H1 (cell line): ENCODE measurements at regions not wholly inside any gene's neighbourhood (a gene's known extent, or its start where the extent isn't known, plus 50 kb on each side); places are given as distances from the start of the nearest gene placed in this dataset.

Experiments
- CTCF ChIA-PET: fragments of 300-600 bp; sonication (Branson Sonifier 250); formaldehyde crosslinking; loops from one replicate; lab custom pipeline; 2021; ENCODE audit not compliant: partially characterized antibody; lab: Charles Lee
- POLR2A ChIA-PET: fragments of 300-600 bp; sonication (Branson Sonifier 250); formaldehyde crosslinking; loops from one replicate; lab custom pipeline; 2021; ENCODE audit warnings: inconsistent platforms; ENCODE audit not compliant: partially characterized antibody; lab: Charles Lee
- DNase-seq, 2 experiments: peaks; one replicate each; pipeline versions ENCODE4 v3.0.0 to v3.0.0-alpha.2; 2010 to 2022; ENCODE audit warnings: low spot score in 2 of 2, low read depth in 1 of 2, mixed read lengths in 1 of 2
- FAIRE-seq: peaks from 2 replicates; lab custom pipeline; 2011; peaks lifted over from hg19 to GRCh38; lab: Jason Lieb, UNC
- H2AFZ ChIP-seq: 2 replicates; pipeline ENCODE4 v1.8.1; 2012; ENCODE audit warnings: low read length, inconsistent platforms
- H2AK5ac ChIP-seq: 2 replicates; pipeline ENCODE4 v1.6.1; 2013; ENCODE audit warnings: low read depth, low read length
- H2BK120ac ChIP-seq: replicated peaks from 2 replicates; pipeline ENCODE3; 2013; ENCODE audit warnings: low read depth, low read length, inconsistent platforms
- H2BK12ac ChIP-seq: 2 replicates; pipeline ENCODE4 v1.6.1; 2013; ENCODE audit warnings: low read depth, low read length
- H2BK15ac ChIP-seq: 2 replicates; pipeline ENCODE4 v1.6.1; 2013; ENCODE audit warnings: low read length
- H2BK20ac ChIP-seq: 2 replicates; pipeline ENCODE4 v1.6.1; 2013; ENCODE audit warnings: low read length
- H2BK5ac ChIP-seq: 2 replicates; pipeline ENCODE4 v1.6.1; 2013; ENCODE audit warnings: low read depth, low read length
- H3K14ac ChIP-seq: 2 replicates; pipeline ENCODE4 v1.6.1; 2013; ENCODE audit warnings: inconsistent platforms; ENCODE audit not compliant: insufficient read length
- H3K18ac ChIP-seq: 2 replicates; pipeline ENCODE4 v1.6.1; 2013; ENCODE audit warnings: low read length; ENCODE audit errors: extremely low read depth
- H3K23ac ChIP-seq: 2 replicates; pipeline ENCODE4 v1.6.1; 2013; ENCODE audit warnings: inconsistent platforms; ENCODE audit not compliant: insufficient read length
- H3K23me2 ChIP-seq: 2 replicates; pipeline ENCODE4 v1.6.1; 2013; ENCODE audit warnings: low read depth, low read length
- H3K27ac ChIP-seq: 2 replicates; pipeline ENCODE4 v1.6.1; 2011; ENCODE audit warnings: low read depth, low read length, inconsistent platforms
- H3K27me3 ChIP-seq, 4 experiments: replicated peaks in 1 of 4; 1 replicate in 1 of 4; 2 replicates in 3 of 4; pipeline versions ENCODE4 v1.6.1 to v1.8.1; 2011 to 2013; ENCODE audit warnings: low read length in 3 of 4, mild to moderate bottlenecking in 3 of 4, inconsistent platforms in 2 of 4, mixed read lengths in 2 of 4, moderate library complexity in 1 of 4; ENCODE audit not compliant: control insufficient read depth in 3 of 4, insufficient read depth in 3 of 4; ENCODE audit errors: extremely low read depth in 1 of 4
- H3K36me3 ChIP-seq, 4 experiments: 2 replicates each; pipeline versions ENCODE4 v1.6.1 to v1.8.1; 2011 to 2013; ENCODE audit warnings: mild to moderate bottlenecking in 4 of 4, low read length in 3 of 4, moderate library complexity in 2 of 4, control low read depth in 1 of 4, inconsistent platforms in 1 of 4; ENCODE audit not compliant: insufficient read depth in 4 of 4, control insufficient read depth in 2 of 4
- H3K4ac ChIP-seq: replicated peaks from 2 replicates; pipeline ENCODE3; 2013; ENCODE audit warnings: low read length, low read depth, mixed read lengths, inconsistent platforms; ENCODE audit not compliant: insufficient read length
- H3K4me1 ChIP-seq, 4 experiments: replicated peaks in 1 of 4; 1 replicate in 1 of 4; 2 replicates in 3 of 4; pipeline versions ENCODE4 v1.6.1 to v1.8.1; 2011 to 2013; ENCODE audit warnings: low read length in 3 of 4, inconsistent platforms in 2 of 4, mixed read lengths in 1 of 4; ENCODE audit not compliant: insufficient read depth in 4 of 4, control insufficient read depth in 3 of 4
- H3K4me2 ChIP-seq, 2 experiments: 2 replicates each; pipeline versions ENCODE4 v1.6.1 to v1.8.1; 2011 to 2013; ENCODE audit warnings: low read depth in 2 of 2, low read length in 2 of 2, control low read depth in 1 of 2, inconsistent platforms in 1 of 2, mild to moderate bottlenecking in 1 of 2; ENCODE audit not compliant: insufficient read depth in 1 of 2
- H3K4me3 ChIP-seq, 4 experiments: fragments of 200-600, 300-600 bp in 1 of 4; sonication (generic), shearing (Covaris generic), sonication (Bioruptor Twin) in 1 of 4; 2 replicates each; pipeline versions ENCODE4 v1.5.1 to v1.8.1; 2011 to 2016; ENCODE audit warnings: low read length in 4 of 4, low read depth in 3 of 4, control low read depth in 2 of 4, inconsistent platforms in 2 of 4, mild to moderate bottlenecking in 2 of 4, mixed read lengths in 1 of 4, moderate library complexity in 1 of 4; ENCODE audit not compliant: insufficient read depth in 2 of 4; ENCODE audit errors: extremely low read depth in 1 of 4
- H3K56ac ChIP-seq: replicated peaks from 2 replicates; pipeline ENCODE3; 2013; ENCODE audit warnings: low read depth, mild to moderate bottlenecking, mixed read lengths, low read length, inconsistent platforms; ENCODE audit not compliant: insufficient read length
- H3K79me1 ChIP-seq: 2 replicates; pipeline ENCODE4 v1.6.1; 2013; ENCODE audit warnings: low read depth, low read length, control low read depth
- H3K79me2 ChIP-seq, 2 experiments: 2 replicates each; pipeline versions ENCODE4 v1.6.1 to v1.8.1; 2012 to 2013; ENCODE audit warnings: low read length in 2 of 2, mild to moderate bottlenecking in 2 of 2, inconsistent platforms in 1 of 2; ENCODE audit not compliant: insufficient read depth in 2 of 2, control insufficient read depth in 1 of 2
- H3K9ac ChIP-seq, 4 experiments: replicated peaks in 1 of 4; 1 replicate in 1 of 4; 2 replicates in 3 of 4; pipeline versions ENCODE4 v1.6.1 to v1.8.1; 2011 to 2013; ENCODE audit warnings: low read depth in 3 of 4, low read length in 3 of 4, control low read depth in 2 of 4, mild to moderate bottlenecking in 2 of 4, moderate library complexity in 2 of 4, inconsistent platforms in 1 of 4; ENCODE audit errors: extremely low read depth in 1 of 4
- H3K9me3 ChIP-seq, 2 experiments: 2 replicates each; pipeline versions ENCODE4 v1.6.1 to v1.8.1; 2012 to 2013; ENCODE audit warnings: mild to moderate bottlenecking in 2 of 2, moderate library complexity in 2 of 2, control low read depth in 1 of 2, inconsistent platforms in 1 of 2, low read depth in 1 of 2, low read length in 1 of 2, mixed read lengths in 1 of 2; ENCODE audit not compliant: insufficient read depth in 2 of 2
- H4K20me1 ChIP-seq, 2 experiments: replicated peaks in 1 of 2; 2 replicates each; pipeline versions ENCODE3 to v1.8.1; 2011 to 2013; ENCODE audit warnings: inconsistent platforms in 2 of 2, low read length in 2 of 2, mild to moderate bottlenecking in 1 of 2; ENCODE audit not compliant: insufficient read depth in 2 of 2, control insufficient read depth in 1 of 2
- H4K5ac ChIP-seq: 2 replicates; pipeline ENCODE4 v1.6.1; 2013; ENCODE audit warnings: low read length, low read depth, mixed read lengths, inconsistent platforms; ENCODE audit not compliant: insufficient read length
- H4K8ac ChIP-seq: 2 replicates; pipeline ENCODE4 v1.8.0; 2013; ENCODE audit warnings: mild to moderate bottlenecking, moderate library complexity, low read length, inconsistent platforms; ENCODE audit not compliant: insufficient read depth; ENCODE audit errors: extremely low read depth
- H4K91ac ChIP-seq: replicated peaks from 2 replicates; pipeline ENCODE3; 2013; ENCODE audit warnings: low read length, mixed read lengths, inconsistent platforms; ENCODE audit not compliant: insufficient read length
- ASH2L ChIP-seq: fragments of 200-600, 300-600 bp; sonication (generic); IDR thresholded peaks from one replicate; pipeline ENCODE4 v1.7.1; 2017; ENCODE audit warnings: low read length
- BACH1 ChIP-seq: IDR thresholded peaks from 2 replicates; pipeline ENCODE4 v1.6.1; 2012; ENCODE audit warnings: low read length, improper control_type of control experiment
- CHD1 ChIP-seq: IDR thresholded peaks from 2 replicates; pipeline ENCODE4 v1.6.1; 2012; ENCODE audit warnings: low read depth, low read length, improper control_type of control experiment
- CHD2 ChIP-seq: IDR thresholded peaks from 2 replicates; pipeline ENCODE4 v1.6.1; 2012; ENCODE audit warnings: low read length, improper control_type of control experiment
- JUND ChIP-seq: IDR thresholded peaks from 2 replicates; pipeline ENCODE4 v1.6.1; 2011; ENCODE audit warnings: mild to moderate bottlenecking, improper control_type of control experiment, low read length
- POLR2A ChIP-seq, 2 experiments: IDR thresholded peaks; 1 replicate in 1 of 2; 2 replicates in 1 of 2; pipeline ENCODE4 v1.6.1; 2011; ENCODE audit warnings: low read depth in 2 of 2, low read length in 2 of 2, mild to moderate bottlenecking in 2 of 2; ENCODE audit errors: control extremely low read depth in 1 of 2
- POLR2AphosphoS5 ChIP-seq: IDR thresholded peaks from 2 replicates; pipeline ENCODE4 v1.6.1; 2011; ENCODE audit warnings: low read depth, low read length
- RFX5 ChIP-seq: IDR thresholded peaks from 2 replicates; pipeline ENCODE4 v1.6.1; 2011; ENCODE audit warnings: low read depth, low read length, improper control_type of control experiment, borderline replicate concordance
- SP2 ChIP-seq: IDR thresholded peaks from 2 replicates; pipeline ENCODE4 v1.6.1; 2012; ENCODE audit warnings: mild to moderate bottlenecking, low read length, inconsistent platforms
- SRF ChIP-seq: IDR thresholded peaks from 2 replicates; pipeline ENCODE4 v1.6.1; 2011; ENCODE audit warnings: mild to moderate bottlenecking, low read depth, low read length, moderate library complexity
- TBP ChIP-seq: IDR thresholded peaks from 2 replicates; pipeline ENCODE4 v1.6.1; 2011; ENCODE audit warnings: low read depth, low read length, improper control_type of control experiment
- TEAD4 ChIP-seq: IDR thresholded peaks from 2 replicates; pipeline ENCODE4 v1.6.1; 2012; ENCODE audit warnings: low read depth, low read length, inconsistent platforms, mixed read lengths
- WGBS, 2 experiments: shearing (Covaris generic) in 1 of 2; methylation state at CpG; one replicate each; pipeline versions ENCODE4 v1.1.6 to v1.1.7; 2013 to 2015; ENCODE audit warnings: low lambda C conversion rate in 2 of 2, mixed read lengths in 2 of 2, inconsistent platforms in 1 of 2, low coverage in 1 of 2, missing lambda C conversion rate in 1 of 2; ENCODE audit not compliant: insufficient replicate concordance in 2 of 2, insufficient coverage in 1 of 2, insufficient read length in 1 of 2; ENCODE audit errors: extremely low coverage in 1 of 2, missing lambda C conversion rate in 1 of 2; 5-methylcytosine and 5-hydroxymethylcytosine counted together
- TF ChIP-seq, protein P1 (sequence below): IDR thresholded peaks from 2 replicates; pipeline ENCODE4 v1.6.1; 2011; ENCODE audit warnings: low read length, improper control_type of control experiment

DNA sequence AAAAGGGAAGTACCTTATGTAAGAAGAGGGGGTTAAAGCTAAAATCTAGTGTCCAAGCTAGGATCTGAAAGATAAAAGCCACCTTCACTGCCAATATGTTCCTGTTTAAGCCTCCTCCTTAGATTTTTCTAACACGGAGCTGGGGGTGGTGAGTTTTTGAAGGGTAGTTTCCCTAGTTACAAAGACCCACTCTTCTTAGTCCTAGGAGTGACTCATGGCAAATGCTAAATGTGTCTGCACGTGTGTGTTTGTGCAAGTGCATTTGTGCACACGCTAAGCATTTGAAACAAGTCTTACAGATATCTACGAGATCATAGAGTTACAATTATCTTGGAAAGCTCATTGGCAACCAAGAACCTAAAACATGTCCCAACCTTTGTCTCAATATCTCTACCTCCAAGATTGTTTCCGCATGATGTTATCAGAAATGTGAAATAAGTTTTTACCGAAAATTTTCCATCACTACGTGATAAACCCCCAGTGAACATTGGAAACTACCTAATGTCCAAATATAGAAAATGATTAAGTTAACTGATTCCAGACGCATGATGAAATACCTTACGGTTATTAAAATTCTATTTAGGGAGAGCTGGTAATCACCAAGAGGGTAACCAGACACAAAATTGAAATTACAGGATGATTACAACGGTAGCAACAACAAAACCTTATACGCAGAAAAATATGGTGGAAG lies 78.0 kb upstream of the HRH2 start:
- Histone ChIP-seq H3K27ac (no peak overlapping the region), H4K91ac (no peak overlapping the region), H2BK15ac (no peak overlapping the region), H3K27me3 (peaks cover 0 to 4% (median 0%) of the 10 kb centered on the region in 4 experiments; a peak in 1 of 7 replicates), H3K4me2 (no peak overlapping the region), H4K20me1 (no peaks in the 10 kb centered on the region), H3K23ac (no peak overlapping the region), H3K79me2 (no peaks in the 10 kb centered on the region), H2BK20ac (no peak overlapping the region), H3K4ac (no peak overlapping the region), H3K79me1 (no peaks in the 10 kb centered on the region), H2BK120ac (no peak overlapping the region), H2AK5ac (no peak overlapping the region; the same call in 1 of the 2 replicates), H3K9ac (no peak overlapping the region), H3K56ac (no peak overlapping the region), H3K36me3 (no peaks in the 10 kb centered on the region), H2AFZ (0 out of 2 replicates have a peak overlapping the region, but pooled peaks have one; percentile 3), H3K18ac (no peak overlapping the region), H3K23me2 (no peaks in the 10 kb centered on the region), H3K4me1 (no peaks in the 10 kb centered on the region), H4K5ac (no peak overlapping the region), H2BK5ac (no peak overlapping the region), H3K4me3 (no peak overlapping the region), H3K9me3 (peaks cover 2 to 5% of the 10 kb centered on the region in 2 experiments; a peak in 1 of 4 replicates), H3K14ac (no peak overlapping the region), H4K8ac (no peak overlapping the region), H2BK12ac (no peak overlapping the region)
- no peak for FAIRE-seq
- POLR2A ChIA-PET = no interaction called here
- CTCF ChIA-PET = interaction anchor here (0.9 to 3.5 kb wide), 9 partner anchors 10 to 139 kb away, joined by 3 to 18 read pairs (median 3); no protein-coding TSS in a partner anchor
- WGBS, 2 experiments = 84% methylated on average over 11 of the region's 11 CpGs; no CpG with 5 or more reads in 1 of the 2 experiments
- DNase-seq = no peak
- TF ChIP-seq, protein P1, sequence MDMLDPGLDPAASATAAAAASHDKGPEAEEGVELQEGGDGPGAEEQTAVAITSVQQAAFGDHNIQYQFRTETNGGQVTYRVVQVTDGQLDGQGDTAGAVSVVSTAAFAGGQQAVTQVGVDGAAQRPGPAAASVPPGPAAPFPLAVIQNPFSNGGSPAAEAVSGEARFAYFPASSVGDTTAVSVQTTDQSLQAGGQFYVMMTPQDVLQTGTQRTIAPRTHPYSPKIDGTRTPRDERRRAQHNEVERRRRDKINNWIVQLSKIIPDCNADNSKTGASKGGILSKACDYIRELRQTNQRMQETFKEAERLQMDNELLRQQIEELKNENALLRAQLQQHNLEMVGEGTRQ = no peak
- no peak for TF ChIP-seq POLR2AphosphoS5
- no peak for TF ChIP-seq TBP
- TF ChIP-seq CHD1 = no peak
- no peak for TF ChIP-seq SRF
- TF ChIP-seq TEAD4 = no peak
- TF ChIP-seq CHD2 = no peak
- no peak for TF ChIP-seq BACH1
- TF ChIP-seq SP2 = no peak
- no peak for TF ChIP-seq ASH2L
- no peak for TF ChIP-seq JUND
- no peak for TF ChIP-seq RFX5
- no peak for TF ChIP-seq POLR2A (IDR thresholded peaks at IDR 0.05; ENCODE audit: control extremely low read depth in 1 of 2, low read depth in 2 of 2, low read length in 2 of 2)
